ENCODE measurements at regions not wholly inside any gene's neighbourhood (a gene's known extent, or its start where the extent isn't known, plus 50 kb on each side); places are given as distances from the start of the nearest gene placed in this dataset.

GRCh38 chr3:188060264-188060835 is 93.6 kb upstream of the LPP start:
- intact Hi-C loops (cut with DNase I): no loop called here
- Histone ChIP-seq H3K27me3 (ENCODE audit: low read depth) (no peaks in the 10 kb centered on the region), H3K27ac (no peak overlapping the region), H3K4me3 (no peak overlapping the region), H3K9me3 (no peaks in the 10 kb centered on the region), H3K4me1 (peaks cover 18% of the 10 kb centered on the region), H3K36me3 (no peaks in the 10 kb centered on the region)
- TF ChIP-seq CTCF (IDR thresholded peaks at IDR 0.05): no peak
- DNase-seq (no peak), ATAC-seq (no peak)

- Histone ChIP-seq H3K4me1 (peaks cover 19% of the 10 kb centered on the region), H3K27ac (no peak overlapping the region), H3K9me3 (no peaks in the 10 kb centered on the region), H3K4me3 (no peak overlapping the region), H3K36me3 (no peaks in the 10 kb centered on the region), H3K27me3 (ENCODE audit: low read depth) (no peaks in the 10 kb centered on the region)
- intact Hi-C loops (cut with DNase I): no loop called here
- ATAC-seq: peak; percentile 77 to 88
- no peak for DNase-seq
- no peak for TF ChIP-seq CTCF (IDR thresholded peaks at IDR 0.05)
These were observed 93.0 kb upstream of the LPP start for GRCh38 chr3:188060840-188061544.

- Histone ChIP-seq H3K27me3 (ENCODE audit: low read depth) (no peaks in the 10 kb centered on the region), H3K9me3 (no peaks in the 10 kb centered on the region), H3K4me1 (peaks cover 19% of the 10 kb centered on the region), H3K36me3 (no peaks in the 10 kb centered on the region), H3K27ac (no peak overlapping the region), H3K4me3 (no peak overlapping the region)
- intact Hi-C loops (cut with DNase I): no loop called here
- DNase-seq (no peak), ATAC-seq (no peak)
- no peak for TF ChIP-seq CTCF (IDR thresholded peaks at IDR 0.05)
These were observed 91.7 kb upstream of the LPP start for GRCh38 chr3:188062216-188062615.

- intact Hi-C loops (cut with DNase I): no loop called here
- no peak overlapping the region for H3K27ac ChIP-seq
- H3K9me3 ChIP-seq: no peaks in the 10 kb centered on the region
- ATAC-seq (peak in 1 of 2 donors; percentile 59), DNase-seq (no peak)
- peaks cover 19% of the 10 kb centered on the region for H3K4me1 ChIP-seq
- no peak for TF ChIP-seq CTCF (IDR thresholded peaks at IDR 0.05)
- H3K27me3 ChIP-seq (ENCODE audit: low read depth): no peaks in the 10 kb centered on the region
- H3K4me3 ChIP-seq: no peak overlapping the region
- no peaks in the 10 kb centered on the region for H3K36me3 ChIP-seq
These were observed 89.0 kb upstream of the LPP start for GRCh38 chr3:188064831-188065493.

- H3K9me3 ChIP-seq: no peaks in the 10 kb centered on the region
- no peak for ATAC-seq
- no peak for TF ChIP-seq CTCF (IDR thresholded peaks at IDR 0.05)
- H3K4me3 ChIP-seq: no peak overlapping the region
- H3K36me3 ChIP-seq: no peaks in the 10 kb centered on the region
- intact Hi-C loops (cut with DNase I): no loop called here
- H3K27ac ChIP-seq: no peak overlapping the region
- H3K4me1 ChIP-seq: peaks cover 14% of the 10 kb centered on the region
- DNase-seq: no peak
- no peaks in the 10 kb centered on the region for H3K27me3 ChIP-seq (ENCODE audit: low read depth)
These were observed 87.8 kb upstream of the LPP start for GRCh38 chr3:188066141-188066540.

Data from lower lobe of right lung (tissue), 2 donors.